Hepatocyte (in vitro differentiated cells): ENCODE measurements at regions not wholly inside any gene's neighbourhood (a gene's known extent, or its start where the extent isn't known, plus 50 kb on each side); places are given as distances from the start of the nearest gene placed in this dataset.

ENCODE experiments used
- DNase-seq: peaks from one replicate; pipeline ENCODE4 v3.0.0-alpha.2; 2016; ENCODE audit warnings: low spot score
- H2AFZ ChIP-seq: fragments of 200-600 bp; sonication (generic); 2 replicates; pipeline ENCODE4 v1.6.0; 2016; ENCODE audit warnings: antibody characterized with exemption, mild to moderate bottlenecking
- H3K27ac ChIP-seq: fragments of 200-600 bp; sonication (generic); 2 replicates; pipeline ENCODE4 v1.5.1; 2016; ENCODE audit warnings: mild to moderate bottlenecking
- H3K27me3 ChIP-seq: fragments of 200-600 bp; sonication (generic); 2 replicates; pipeline ENCODE4 v1.6.1; 2016
- H3K36me3 ChIP-seq: fragments of 200-600 bp; sonication (generic); replicated peaks from 2 replicates; pipeline ENCODE4 v1.5.1; 2016; ENCODE audit warnings: low read depth; ENCODE audit not compliant: insufficient read depth
- H3K4me1 ChIP-seq: fragments of 200-600 bp; sonication (generic); 2 replicates; pipeline ENCODE4 v1.5.1; 2016; ENCODE audit warnings: mild to moderate bottlenecking, moderate library complexity; ENCODE audit not compliant: insufficient read depth
- H3K4me2 ChIP-seq: fragments of 200-600 bp; sonication (generic); 2 replicates; pipeline ENCODE4 v1.6.0; 2016
- H3K4me3 ChIP-seq: fragments of 200-600 bp; sonication (generic); 2 replicates; pipeline ENCODE4 v1.5.1; 2016; ENCODE audit warnings: mild to moderate bottlenecking
- H3K79me2 ChIP-seq: fragments of 200-600 bp; sonication (generic); 2 replicates; pipeline ENCODE4 v1.6.0; 2017; ENCODE audit warnings: mild to moderate bottlenecking
- H3K9me2 ChIP-seq: fragments of 200-600 bp; sonication (generic); replicated peaks from 2 replicates; pipeline ENCODE4 v1.6.0; 2017; ENCODE audit warnings: mild to moderate bottlenecking; ENCODE audit not compliant: insufficient read depth
- H3K9me3 ChIP-seq: fragments of 200-600 bp; sonication (generic); 2 replicates; pipeline ENCODE4 v1.5.1; 2016; ENCODE audit warnings: low read depth, mild to moderate bottlenecking
- H4K20me1 ChIP-seq: fragments of 200-600 bp; sonication (generic); 2 replicates; pipeline ENCODE4 v1.6.0; 2016; ENCODE audit warnings: mild to moderate bottlenecking; ENCODE audit not compliant: insufficient read depth, poor library complexity, severe bottlenecking
- CTCF ChIP-seq: fragments of 200-600 bp; sonication (generic); IDR thresholded peaks from 2 replicates; pipeline ENCODE4 v1.5.1; 2016; ENCODE audit warnings: antibody characterized with exemption, mild to moderate bottlenecking; ENCODE audit not compliant: poor library complexity
- EZH2 ChIP-seq: fragments of 200-600 bp; sonication (generic); IDR thresholded peaks from 2 replicates; pipeline ENCODE4 v1.6.1; 2016; ENCODE audit warnings: antibody characterized with exemption, mild to moderate bottlenecking, borderline replicate concordance
- EZH2phosphoT487 ChIP-seq: fragments of 200-600 bp; sonication (generic); IDR thresholded peaks from one replicate; pipeline ENCODE4 v1.6.1; 2018; ENCODE audit warnings: antibody characterized with exemption, mild to moderate bottlenecking, low read depth, moderate library complexity; ENCODE audit not compliant: unreplicated experiment, severe bottlenecking
- WGBS: methylation state at CpG from one replicate; pipeline ENCODE4 v1.1.6; 2016; ENCODE audit warnings: low lambda C conversion rate; ENCODE audit errors: missing lambda C conversion rate; 5-methylcytosine and 5-hydroxymethylcytosine counted together

DNA sequence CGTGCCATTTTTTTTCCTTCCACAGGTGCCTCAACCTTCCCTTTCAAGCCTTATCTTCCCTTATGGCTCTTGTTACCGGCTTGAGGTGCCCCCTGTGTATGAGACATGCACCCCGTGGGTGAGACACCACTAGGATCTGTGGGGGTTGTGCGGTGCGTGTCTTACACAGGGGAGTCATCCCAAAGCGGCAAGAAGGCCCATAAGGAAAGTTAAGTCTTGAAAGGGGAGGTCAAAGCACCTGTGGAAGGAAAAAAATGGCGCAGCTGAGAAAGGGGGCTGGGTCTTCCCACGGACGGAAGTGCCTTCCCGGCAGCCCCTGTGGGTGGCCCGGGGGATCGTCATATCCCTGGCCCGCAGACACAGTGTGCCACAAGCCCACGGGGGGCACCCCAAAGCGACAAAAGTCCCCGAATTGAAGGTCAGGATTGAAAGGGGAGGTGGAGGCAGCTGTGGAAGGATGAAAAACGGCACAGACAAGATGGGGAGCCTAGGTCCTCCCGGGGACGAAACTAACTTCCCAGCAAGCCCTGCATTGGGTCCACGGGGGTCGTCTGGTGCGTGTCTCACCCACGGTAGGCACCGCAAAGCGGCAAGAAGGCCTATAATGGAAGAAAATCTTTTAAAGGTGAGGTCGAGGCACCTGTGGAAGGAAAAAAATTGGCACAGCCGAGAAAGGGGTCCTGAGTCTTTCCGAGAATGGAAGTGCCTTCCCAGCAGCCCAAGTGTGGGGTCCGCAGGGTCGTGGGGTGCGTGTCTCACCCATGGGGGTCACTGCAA is 273.3 kb downstream of the ALG10 start:
- H2AFZ ChIP-seq: no peak overlapping the region
- DNase-seq: no peak
- H4K20me1 ChIP-seq: no peaks in the 10 kb centered on the region
- no peak overlapping the region for H3K4me3 ChIP-seq
- no peaks in the 10 kb centered on the region for H3K36me3 ChIP-seq
- WGBS: 85% methylated on average over 30 of the region's 31 CpGs
- H3K79me2 ChIP-seq: no peaks in the 10 kb centered on the region
- H3K9me2 ChIP-seq: no peaks in the 10 kb centered on the region
- H3K4me1 ChIP-seq: no peaks in the 10 kb centered on the region
- H3K9me3 ChIP-seq: no peaks in the 10 kb centered on the region
- H3K4me2 ChIP-seq: no peak overlapping the region
- H3K27me3 ChIP-seq: no peaks in the 10 kb centered on the region
- TF ChIP-seq EZH2phosphoT487 (no peak), EZH2 (no peak), CTCF (no peak)
- no peak overlapping the region for H3K27ac ChIP-seq

DNA sequence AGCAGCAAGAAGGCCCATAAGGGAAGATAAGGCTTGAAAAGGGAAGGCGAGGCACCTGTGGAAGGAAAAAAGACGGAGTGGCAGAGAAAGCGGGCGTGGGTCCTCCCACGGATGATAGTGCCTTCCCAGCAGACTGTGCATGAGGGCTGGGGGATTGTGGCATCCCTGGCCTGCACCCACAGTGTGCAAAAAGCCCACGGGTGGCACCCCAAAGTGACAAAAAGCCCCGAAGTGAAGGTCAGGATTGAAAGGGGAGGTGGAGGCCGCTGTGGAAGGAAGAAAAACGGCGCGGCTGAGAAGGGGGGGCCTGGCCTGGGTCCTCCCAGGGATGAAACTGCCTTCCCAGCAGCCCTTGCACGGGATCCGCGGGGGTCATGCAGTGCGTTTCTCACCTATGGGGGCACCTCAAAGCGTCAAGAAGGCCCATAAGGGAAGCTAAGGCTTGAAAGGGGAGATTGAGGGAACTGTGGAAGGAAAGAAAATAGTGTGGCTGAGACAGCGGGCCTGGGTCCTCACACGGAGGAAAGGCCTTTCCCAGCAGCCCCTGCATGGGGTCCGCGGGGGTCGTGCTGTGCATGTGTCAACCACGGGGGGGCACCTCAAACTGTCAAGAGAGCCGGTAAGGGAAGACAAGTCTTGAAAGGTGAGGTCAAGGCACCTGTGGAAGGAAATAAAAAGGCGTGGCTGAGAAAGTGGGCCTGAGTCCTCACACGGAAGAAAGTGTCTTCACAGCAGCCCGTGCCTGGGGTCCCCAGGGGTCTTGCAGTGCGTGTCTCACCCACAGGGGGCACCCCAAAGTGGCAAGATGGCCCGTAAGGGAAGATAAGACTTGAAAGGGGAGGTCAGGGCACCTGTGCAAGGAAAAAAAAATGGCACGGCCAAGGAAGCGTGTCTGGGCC is 274.1 kb downstream of the ALG10 start:
- Histone ChIP-seq H3K27ac (no peak overlapping the region), H3K79me2 (no peaks in the 10 kb centered on the region), H2AFZ (no peak overlapping the region), H3K4me2 (no peak overlapping the region), H4K20me1 (no peaks in the 10 kb centered on the region), H3K4me3 (no peak overlapping the region), H3K4me1 (no peaks in the 10 kb centered on the region), H3K36me3 (no peaks in the 10 kb centered on the region), H3K9me2 (no peaks in the 10 kb centered on the region), H3K27me3 (no peaks in the 10 kb centered on the region), H3K9me3 (no peaks in the 10 kb centered on the region)
- TF ChIP-seq EZH2 (no peak), CTCF (no peak), EZH2phosphoT487 (no peak)
- 86% methylated on average over 30 of the region's 30 CpGs for WGBS
- no peak for DNase-seq

DNA sequence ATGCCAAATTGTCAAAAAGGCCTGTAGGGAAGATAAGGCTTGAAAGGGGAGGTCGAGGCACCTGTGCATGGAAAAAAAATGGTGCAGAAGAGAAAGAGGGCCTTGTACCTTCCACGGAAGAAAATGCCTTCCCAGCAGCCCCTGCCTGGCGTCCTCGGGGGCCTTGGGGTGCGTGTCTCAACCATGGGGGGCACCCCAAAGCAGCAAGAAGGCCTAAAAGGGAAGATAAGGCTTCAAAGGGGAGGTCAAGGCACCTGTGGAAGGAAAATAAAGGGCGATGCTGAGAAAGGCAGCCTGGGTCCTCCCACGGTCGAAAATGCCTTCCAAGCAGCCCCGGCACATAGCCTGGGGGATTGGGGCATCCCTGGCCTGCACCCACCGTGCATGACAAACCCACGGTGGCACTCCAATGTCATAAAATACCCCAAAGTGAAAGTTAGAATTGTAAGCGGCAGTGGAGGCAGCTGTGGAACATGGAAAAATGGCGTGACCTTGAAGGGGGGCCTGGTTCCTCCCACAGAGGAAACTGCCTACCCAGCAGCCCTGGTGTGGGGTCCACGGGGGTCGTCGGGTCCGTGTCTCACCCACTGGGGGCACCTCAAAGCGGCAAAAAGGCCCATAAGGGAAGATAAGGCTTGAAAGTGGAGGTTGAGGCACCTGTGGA is 275.0 kb downstream of the ALG10 start:
- TF ChIP-seq EZH2phosphoT487 (no peak), CTCF (no peak), EZH2 (no peak)
- WGBS: 71% methylated on average over 18 of the region's 18 CpGs
- no peaks in the 10 kb centered on the region for H3K9me3 ChIP-seq

More for the DNA sequence above, 275.0 kb downstream of the ALG10 start:
- H3K4me1 ChIP-seq: no peaks in the 10 kb centered on the region
- no peak overlapping the region for H3K4me3 ChIP-seq
- H3K79me2 ChIP-seq: no peaks in the 10 kb centered on the region
- H2AFZ ChIP-seq: no peak overlapping the region
- H3K36me3 ChIP-seq: no peaks in the 10 kb centered on the region
- no peaks in the 10 kb centered on the region for H3K27me3 ChIP-seq
- no peaks in the 10 kb centered on the region for H4K20me1 ChIP-seq
- no peak for DNase-seq
- H3K9me2 ChIP-seq: no peaks in the 10 kb centered on the region
- H3K4me2 ChIP-seq: no peak overlapping the region
- no peak overlapping the region for H3K27ac ChIP-seq
